GM21381 (cell line): ENCODE measurements at regions not wholly inside any gene's neighbourhood (a gene's known extent, or its start where the extent isn't known, plus 50 kb on each side); places are given as distances from the start of the nearest gene placed in this dataset.

Experiments used
- ATAC-seq: cut with Tn5 transposase; IDR thresholded peaks from one replicate; pipeline ENCODE4 v1.9.1; 2021; ENCODE audit warnings: mild to moderate bottlenecking, moderate library complexity; ENCODE audit not compliant: unreplicated experiment

GRCh38 chr10:44180321-44181168, 204.4 kb downstream of the CXCL12 start:
- ATAC-seq, result no peak

- no peak for ATAC-seq
These were observed 206.0 kb downstream of the CXCL12 start for GRCh38 chr10:44178856-44179255.

- ATAC-seq, result no peak
These were observed 206.6 kb downstream of the CXCL12 start for GRCh38 chr10:44178281-44178680.

GRCh38 chr10:44177610-44178009, 207.3 kb downstream of the CXCL12 start:
- ATAC-seq, result no peak

- ATAC-seq, result no peak
These were observed 208.6 kb downstream of the CXCL12 start for GRCh38 chr10:44176311-44176710.

GRCh38 chr10:44173608-44173894, 211.3 kb downstream of the CXCL12 start:
- ATAC-seq, result no peak

GRCh38 chr10:44172883-44173607, 211.9 kb downstream of the CXCL12 start:
- no peak for ATAC-seq

- no peak for ATAC-seq
These were observed 213.1 kb downstream of the CXCL12 start for GRCh38 chr10:44171765-44172164.

GRCh38 chr10:44168478-44168877, 216.4 kb downstream of the CXCL12 start:
- ATAC-seq, result no peak

- no peak for ATAC-seq
These were observed 217.1 kb downstream of the CXCL12 start for GRCh38 chr10:44167752-44168151.

- ATAC-seq, result no peak
These were observed 218.5 kb downstream of the CXCL12 start for GRCh38 chr10:44166441-44166840.

- no peak for ATAC-seq
These were observed 220.5 kb downstream of the CXCL12 start for GRCh38 chr10:44164251-44164956.

- no peak for ATAC-seq
These were observed 223.7 kb downstream of the CXCL12 start for GRCh38 chr10:44161184-44161583.

GRCh38 chr10:44157574-44157973, 227.3 kb downstream of the CXCL12 start:
- ATAC-seq, result no peak

- no peak for ATAC-seq
These were observed 229.9 kb downstream of the CXCL12 start for GRCh38 chr10:44154956-44155355.

GRCh38 chr10:44153918-44154670, 230.8 kb downstream of the CXCL12 start:
- ATAC-seq, result no peak

- no peak for ATAC-seq
These were observed 241.3 kb downstream of the CXCL12 start for GRCh38 chr10:44143556-44143955.

- no peak for ATAC-seq
These were observed 252.3 kb downstream of the CXCL12 start for GRCh38 chr10:44132361-44133289.

- ATAC-seq, result no peak
These were observed 258.6 kb downstream of the CXCL12 start for GRCh38 chr10:44126291-44126717.

GRCh38 chr10:44125879-44126278, 259.0 kb downstream of the CXCL12 start:
- ATAC-seq, result no peak
